ENCODE measurements at regions not wholly inside any gene's neighbourhood (a gene's known extent, or its start where the extent isn't known, plus 50 kb on each side); places are given as distances from the start of the nearest gene placed in this dataset.

- no peak for DNase-seq (ENCODE audit: low read depth)
Measured at GRCh38 chr2:129438501-129439057, 540.9 kb upstream of the RAB6C start.

- no peak for DNase-seq (ENCODE audit: low read depth)
Measured at GRCh38 chr2:129439406-129440302, 539.8 kb upstream of the RAB6C start.

- no peak for DNase-seq (ENCODE audit: low read depth)
Measured at GRCh38 chr2:129441610-129442009, 537.9 kb upstream of the RAB6C start.

- DNase-seq (ENCODE audit: low read depth) = no peak
Measured at GRCh38 chr2:129443235-129443864, 536.1 kb upstream of the RAB6C start.

GRCh38 chr2:129443865-129444739 lies 535.4 kb upstream of the RAB6C start:
- no peak for DNase-seq (ENCODE audit: low read depth)

- DNase-seq (ENCODE audit: low read depth) = no peak
Measured at GRCh38 chr2:129444751-129445150, 534.7 kb upstream of the RAB6C start.

- DNase-seq (ENCODE audit: low read depth) = no peak
Measured at GRCh38 chr2:129456691-129457090, 522.8 kb upstream of the RAB6C start.

GRCh38 chr2:129457277-129457818 lies 522.1 kb upstream of the RAB6C start:
- no peak for DNase-seq (ENCODE audit: low read depth)

GRCh38 chr2:129458006-129458405 lies 521.5 kb upstream of the RAB6C start:
- DNase-seq (ENCODE audit: low read depth) = no peak

- DNase-seq (ENCODE audit: low read depth) = no peak
Measured at GRCh38 chr2:129458436-129458835, 521.0 kb upstream of the RAB6C start.

- no peak for DNase-seq (ENCODE audit: low read depth)
Measured at GRCh38 chr2:129459200-129459876, 520.1 kb upstream of the RAB6C start.

- DNase-seq (ENCODE audit: low read depth) = no peak
Measured at GRCh38 chr2:129459881-129460280, 519.6 kb upstream of the RAB6C start.

- DNase-seq (ENCODE audit: low read depth) = no peak
Measured at GRCh38 chr2:129460299-129461198, 518.9 kb upstream of the RAB6C start.

GRCh38 chr2:129462349-129462748 lies 517.1 kb upstream of the RAB6C start:
- DNase-seq (ENCODE audit: low read depth) = no peak

GRCh38 chr2:129462967-129463366 lies 516.5 kb upstream of the RAB6C start:
- DNase-seq (ENCODE audit: low read depth) = no peak

GRCh38 chr2:129464036-129464435 lies 515.4 kb upstream of the RAB6C start:
- no peak for DNase-seq (ENCODE audit: low read depth)

- no peak for DNase-seq (ENCODE audit: low read depth)
Measured at GRCh38 chr2:129464631-129465030, 514.8 kb upstream of the RAB6C start.

- no peak for DNase-seq (ENCODE audit: low read depth)
Measured at GRCh38 chr2:129465045-129465444, 514.4 kb upstream of the RAB6C start.

GRCh38 chr2:129466389-129466788 lies 513.1 kb upstream of the RAB6C start:
- no peak for DNase-seq (ENCODE audit: low read depth)
